GM23248 (cell line): ENCODE measurements at regions not wholly inside any gene's neighbourhood (a gene's known extent, or its start where the extent isn't known, plus 50 kb on each side); places are given as distances from the start of the nearest gene placed in this dataset.

Experiments used
- DNase-seq: peaks from one replicate; pipeline ENCODE4 v3.0.0-alpha.2; 2015
- H2AFZ ChIP-seq: fragments of 200-600 bp; sonication (generic); 2 replicates; pipeline ENCODE4 v1.6.1; 2016; ENCODE audit warnings: antibody characterized with exemption
- H3F3A ChIP-seq: fragments of 200-600 bp; sonication (generic); 2 replicates; pipeline ENCODE4 v1.6.1; 2016; ENCODE audit warnings: mild to moderate bottlenecking, antibody characterized with exemption, mixed run types; ENCODE audit not compliant: insufficient read depth
- H3K27ac ChIP-seq: fragments of 200-600 bp; sonication (generic); 2 replicates; pipeline ENCODE4 v1.5.1; 2016; ENCODE audit warnings: mild to moderate bottlenecking
- H3K27me3 ChIP-seq: fragments of 200-600 bp; sonication (generic); replicated peaks from 2 replicates; pipeline ENCODE4 v1.6.1; 2016; ENCODE audit warnings: mild to moderate bottlenecking; ENCODE audit not compliant: insufficient read depth
- H3K36me3 ChIP-seq: fragments of 200-600 bp; sonication (generic); 2 replicates; pipeline ENCODE4 v1.6.1; 2016; ENCODE audit warnings: low read depth, mild to moderate bottlenecking
- H3K4me1 ChIP-seq: fragments of 200-600 bp; sonication (generic); 2 replicates; pipeline ENCODE4 v1.6.1; 2016; ENCODE audit warnings: mild to moderate bottlenecking; ENCODE audit not compliant: insufficient read depth
- H3K4me2 ChIP-seq: fragments of 200-600 bp; sonication (generic); one replicate; pipeline ENCODE4 v1.6.1; 2016; ENCODE audit warnings: mild to moderate bottlenecking; ENCODE audit not compliant: unreplicated experiment
- H3K4me3 ChIP-seq: fragments of 200-600 bp; sonication (generic); 2 replicates; pipeline ENCODE4 v1.5.1; 2016; ENCODE audit warnings: mild to moderate bottlenecking
- H3K79me2 ChIP-seq: fragments of 200-600 bp; sonication (generic); 2 replicates; pipeline ENCODE4 v1.6.1; 2016; ENCODE audit warnings: mild to moderate bottlenecking; ENCODE audit not compliant: insufficient read depth
- H3K9ac ChIP-seq: fragments of 200-600 bp; sonication (generic); 2 replicates; pipeline ENCODE4 v1.6.1; 2016; ENCODE audit warnings: mild to moderate bottlenecking
- H3K9me2 ChIP-seq: fragments of 200-600 bp; sonication (generic); 2 replicates; pipeline ENCODE4 v1.6.1; 2016; ENCODE audit warnings: mixed run types, mild to moderate bottlenecking, moderate library complexity; ENCODE audit not compliant: insufficient read depth
- H3K9me3 ChIP-seq: fragments of 200-600 bp; sonication (generic); one replicate; pipeline ENCODE4 v1.6.1; 2017; ENCODE audit warnings: low read depth
- H4K20me1 ChIP-seq: fragments of 200-600 bp; sonication (generic); 2 replicates; pipeline ENCODE4 v1.6.0; 2016; ENCODE audit not compliant: insufficient read depth
- EZH2 ChIP-seq: fragments of 200-600 bp; sonication (generic); IDR thresholded peaks from 2 replicates; pipeline ENCODE4 v1.6.1; 2018; ENCODE audit warnings: antibody characterized with exemption, mild to moderate bottlenecking; ENCODE audit not compliant: insufficient read depth, poor library complexity, severe bottlenecking
- EZH2phosphoT487 ChIP-seq: fragments of 200-600 bp; sonication (generic); IDR thresholded peaks from 2 replicates; pipeline ENCODE4 v1.6.1; 2018; ENCODE audit warnings: antibody characterized with exemption, moderate library complexity, mild to moderate bottlenecking, low read depth; ENCODE audit not compliant: insufficient read depth
- WGBS, 2 experiments: methylation state at CpG; one replicate each; pipeline ENCODE4 v1.1.6; 2015 to 2017; ENCODE audit warnings: low lambda C conversion rate in 2 of 2, low coverage in 1 of 2; ENCODE audit errors: missing lambda C conversion rate in 2 of 2; 5-methylcytosine and 5-hydroxymethylcytosine counted together
- in situ Hi-C: fragments of 300-500 bp; cut with MboI; formaldehyde crosslinking; loops from 2 replicates; pipeline ENCODE4 v1.15.0; 2020

DNA sequence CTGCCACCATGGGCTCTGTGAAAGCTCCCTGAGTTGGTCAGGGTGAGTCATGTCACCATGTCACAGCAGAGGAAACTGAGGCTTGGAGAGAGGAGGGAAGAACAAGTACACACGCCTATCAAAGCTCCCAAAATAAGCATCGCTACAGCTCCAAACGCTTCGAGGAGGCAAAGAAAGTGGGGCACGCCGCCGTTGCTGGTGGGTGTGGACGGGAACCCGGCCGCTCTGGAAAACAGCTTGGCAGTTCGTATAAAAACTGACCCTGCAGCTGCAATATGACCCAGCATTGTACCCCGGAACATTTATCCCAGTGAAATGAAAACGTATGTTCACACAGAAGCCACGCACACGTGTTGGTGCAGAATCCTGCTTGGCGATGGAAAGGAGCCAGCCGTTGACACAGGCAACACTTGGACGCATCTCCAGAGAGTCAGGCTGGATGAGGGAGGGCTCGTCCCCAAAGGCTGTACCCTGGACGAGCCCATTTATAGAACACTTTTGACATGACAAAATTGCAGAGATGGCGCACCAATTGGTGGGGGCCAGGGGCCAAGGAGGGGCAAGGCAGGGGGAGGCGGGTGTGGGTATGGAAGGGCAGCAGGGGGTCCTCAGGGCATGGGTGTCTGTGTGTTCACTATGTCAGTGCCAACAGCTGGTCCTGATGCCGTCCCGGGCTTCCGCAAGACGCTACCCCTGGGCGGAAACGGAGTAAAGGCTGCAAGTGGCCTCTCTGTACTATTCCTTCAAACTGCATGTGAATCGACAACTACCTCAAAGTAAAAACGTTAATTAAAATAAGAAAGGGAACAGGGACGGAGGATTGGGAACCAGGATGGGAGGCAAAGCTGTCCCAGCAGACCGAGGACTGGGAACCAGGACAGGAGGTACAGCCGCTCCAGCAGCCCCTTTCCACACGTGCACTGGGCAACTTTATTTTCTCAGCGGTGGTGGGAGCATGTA lies 173.0 kb downstream of the OLFM1 start:
- 22 to 25% methylated on average over 34 to 35 of the region's 35 CpGs for WGBS, 2 experiments
- Histone ChIP-seq H3K4me2 (no peak overlapping the region), H3K79me2 (no peaks in the 10 kb centered on the region), H3K27me3 (peaks cover 7% of the 10 kb centered on the region; the same call in 1 of the 2 replicates), H2AFZ (no peak overlapping the region), H4K20me1 (no peaks in the 10 kb centered on the region), H3K36me3 (no peaks in the 10 kb centered on the region), H3K9ac (no peak overlapping the region), H3K27ac (no peak overlapping the region), H3K4me1 (no peaks in the 10 kb centered on the region), H3F3A (no peaks in the 10 kb centered on the region), H3K9me2 (no peaks in the 10 kb centered on the region), H3K9me3 (no peaks in the 10 kb centered on the region), H3K4me3 (no peak overlapping the region)
- in situ Hi-C loops = no loop called here
- TF ChIP-seq EZH2 (no peak), EZH2phosphoT487 (no peak)
- no peak for DNase-seq

DNA sequence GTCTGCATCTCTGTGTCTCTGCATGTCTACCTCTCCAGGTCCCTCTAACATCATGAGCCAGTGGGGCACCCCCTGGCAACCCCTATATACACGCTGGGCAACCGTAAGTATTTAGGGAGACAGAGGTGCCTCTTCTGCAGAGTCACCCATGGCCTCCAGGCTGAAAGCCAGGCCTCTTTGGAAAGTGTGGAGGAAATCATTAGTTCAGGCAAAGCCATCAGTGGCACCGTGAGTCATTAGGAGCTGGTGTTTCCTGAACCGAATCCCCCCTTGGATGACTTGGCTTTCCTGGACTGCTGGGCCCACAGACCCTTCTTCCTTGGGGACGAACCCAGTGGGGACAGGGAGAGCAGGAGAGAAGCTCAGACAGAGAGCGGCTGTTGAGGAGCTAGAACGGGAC lies 174.8 kb downstream of the OLFM1 start:
- peaks cover 11% of the 10 kb centered on the region for H3K27me3 ChIP-seq
- H3K9ac ChIP-seq = no peak overlapping the region
- no peaks in the 10 kb centered on the region for H4K20me1 ChIP-seq
- H3K79me2 ChIP-seq = no peaks in the 10 kb centered on the region
- TF ChIP-seq EZH2 (no peak), EZH2phosphoT487 (no peak)
- no peak overlapping the region for H3K4me2 ChIP-seq
- H3K4me1 ChIP-seq = no peaks in the 10 kb centered on the region
- H2AFZ ChIP-seq = no peak overlapping the region
- H3F3A ChIP-seq = no peaks in the 10 kb centered on the region
- in situ Hi-C loops = no loop called here
- WGBS, 2 experiments = 33 to 38% methylated on average over 7 of the region's 7 CpGs
- no peaks in the 10 kb centered on the region for H3K9me2 ChIP-seq
- no peak for DNase-seq
- no peaks in the 10 kb centered on the region for H3K9me3 ChIP-seq
- H3K27ac ChIP-seq = no peak overlapping the region
- no peak overlapping the region for H3K4me3 ChIP-seq
- no peaks in the 10 kb centered on the region for H3K36me3 ChIP-seq

DNA sequence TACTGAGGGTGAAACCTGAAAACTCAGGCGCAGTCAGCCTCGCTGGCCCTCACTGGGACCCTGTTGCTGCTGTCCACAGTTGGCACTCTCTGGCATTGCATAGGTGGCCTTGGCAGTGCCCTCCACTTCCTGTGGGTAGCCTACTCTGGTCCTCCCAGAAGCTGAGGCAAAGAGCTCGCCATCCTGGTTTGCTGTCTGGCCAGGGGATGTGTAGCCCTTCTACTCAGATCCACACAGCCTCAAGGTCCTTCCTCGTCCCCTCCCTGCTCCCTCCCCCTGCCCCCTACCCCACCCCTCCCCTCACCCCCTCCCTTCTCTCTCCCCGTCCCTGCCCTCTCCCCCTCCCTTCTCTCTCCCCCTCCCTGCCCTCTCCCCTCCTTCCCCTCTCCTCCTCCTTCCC lies 176.0 kb downstream of the OLFM1 start:
- H3K9me2 ChIP-seq = no peaks in the 10 kb centered on the region
- H3K4me2 ChIP-seq = no peak overlapping the region
- no peak overlapping the region for H3K9ac ChIP-seq
- H3K9me3 ChIP-seq = no peaks in the 10 kb centered on the region
- no peaks in the 10 kb centered on the region for H3K36me3 ChIP-seq
- in situ Hi-C loops = no loop called here
- TF ChIP-seq EZH2phosphoT487 (no peak), EZH2 (no peak)
- no peaks in the 10 kb centered on the region for H3K79me2 ChIP-seq
- H3K4me3 ChIP-seq = no peak overlapping the region
- DNase-seq = no peak
- no peaks in the 10 kb centered on the region for H3K4me1 ChIP-seq
- no peaks in the 10 kb centered on the region for H4K20me1 ChIP-seq
- no peak overlapping the region for H3K27ac ChIP-seq
- H3F3A ChIP-seq = no peaks in the 10 kb centered on the region
- WGBS, 2 experiments = 26 to 63% methylated on average over 4 to 5 of the region's 5 CpGs
- peaks cover 19% of the 10 kb centered on the region for H3K27me3 ChIP-seq
- no peak overlapping the region for H2AFZ ChIP-seq

DNA sequence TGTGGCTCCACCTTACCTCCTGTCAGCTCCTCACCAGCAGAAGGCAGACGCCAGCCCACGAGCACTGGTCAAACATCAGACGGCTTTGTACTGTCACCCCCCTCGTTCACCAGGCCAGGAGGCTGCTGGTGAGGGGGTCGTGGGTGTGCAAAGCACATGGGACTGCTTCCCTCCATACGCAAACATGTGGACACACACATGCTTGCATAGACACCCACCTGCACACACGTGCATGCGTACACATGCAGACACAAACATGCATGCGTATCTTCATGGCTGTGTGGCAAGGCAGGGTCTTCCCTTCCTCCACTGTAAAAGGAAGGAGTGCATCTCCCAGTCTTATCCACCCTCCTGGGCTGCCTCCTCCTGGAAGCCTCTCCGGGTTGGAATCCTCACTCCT lies 178.5 kb downstream of the OLFM1 start:
- no peak overlapping the region for H3K9ac ChIP-seq
- 45 to 48% methylated on average over 10 of the region's 10 CpGs for WGBS, 2 experiments
- H3K27me3 ChIP-seq = peaks cover 17% of the 10 kb centered on the region
- H4K20me1 ChIP-seq = no peaks in the 10 kb centered on the region
- no peak overlapping the region for H3K4me2 ChIP-seq
- no peaks in the 10 kb centered on the region for H3K4me1 ChIP-seq
- H3K36me3 ChIP-seq = no peaks in the 10 kb centered on the region
- no peak for TF ChIP-seq EZH2
- TF ChIP-seq EZH2phosphoT487 = no peak
- H2AFZ ChIP-seq = no peak overlapping the region
- in situ Hi-C loops = no loop called here
- H3K4me3 ChIP-seq = no peak overlapping the region
- H3K79me2 ChIP-seq = no peaks in the 10 kb centered on the region
- no peaks in the 10 kb centered on the region for H3F3A ChIP-seq
- no peak overlapping the region for H3K27ac ChIP-seq
- H3K9me2 ChIP-seq = no peaks in the 10 kb centered on the region
- no peak for DNase-seq
- no peaks in the 10 kb centered on the region for H3K9me3 ChIP-seq
